Activated CD4-positive, alpha-beta memory T cell treated with anti-CD3 and anti-CD28 coated beads for 36 hours (primary cell): ENCODE measurements at regions not wholly inside any gene's neighbourhood (a gene's known extent, or its start where the extent isn't known, plus 50 kb on each side); places are given as distances from the start of the nearest gene placed in this dataset.

ENCODE experiments used
- CTCF ChIA-PET: fragments of 350-600 bp; sonication (Branson Sonifier 250); formaldehyde crosslinking; loops from one replicate; lab custom pipeline; 2021; ENCODE audit warnings: antibody characterized with exemption, inconsistent platforms; lab: Charles Lee
- POLR2A ChIA-PET: fragments of 350-600 bp; sonication (Branson Sonifier 250); formaldehyde crosslinking; loops from one replicate; lab custom pipeline; 2021; ENCODE audit warnings: antibody characterized with exemption; lab: Charles Lee
- DNase-seq: peaks from one replicate; pipeline ENCODE4 v3.0.0-alpha.2; 2020
- H3K27ac Mint-ChIP-seq: one replicate; pipeline ENCODE4 v1.8.0; 2021; ENCODE audit warnings: mixed read lengths
- H3K27me3 Mint-ChIP-seq: one replicate; pipeline ENCODE4 v1.8.0; 2021; ENCODE audit warnings: mixed read lengths
- H3K36me3 Mint-ChIP-seq: one replicate; pipeline ENCODE4 v1.8.0; 2021; ENCODE audit warnings: mixed read lengths
- H3K4me1 Mint-ChIP-seq: one replicate; pipeline ENCODE4 v1.8.0; 2021; ENCODE audit warnings: low read depth, mixed read lengths
- H3K4me3 Mint-ChIP-seq: one replicate; pipeline ENCODE4 v1.8.0; 2021; ENCODE audit warnings: mild to moderate bottlenecking, mixed read lengths
- H3K9me3 Mint-ChIP-seq: one replicate; pipeline ENCODE4 v1.8.0; 2021; ENCODE audit warnings: mixed read lengths
- intact Hi-C: fragments of 100-400 bp; cut with micrococcal nuclease; formaldehyde crosslinking; loops from one replicate; pipeline ENCODE4 v1.15.1; 2023

- Mint-ChIP-seq H3K27ac (no peak overlapping the region), H3K4me1 (no peaks in the 10 kb centered on the region), H3K36me3 (no peaks in the 10 kb centered on the region), H3K4me3 (no peak overlapping the region), H3K9me3 (peaks cover 37% of the 10 kb centered on the region), H3K27me3 (no peaks in the 10 kb centered on the region)
- ChIA-PET CTCF (no interaction called here), POLR2A (no interaction called here)
- DNase-seq = no peak
- intact Hi-C loops = no loop called here
Observed at GRCh38 chr10:108716352-108716751, 1207.0 kb downstream of the XPNPEP1 start.

GRCh38 chr10:108709927-108710722 is 1213.2 kb downstream of the XPNPEP1 start:
- Mint-ChIP-seq H3K27ac (no peak overlapping the region), H3K4me1 (no peaks in the 10 kb centered on the region), H3K4me3 (no peak overlapping the region), H3K36me3 (no peaks in the 10 kb centered on the region), H3K9me3 (peaks cover 34% of the 10 kb centered on the region), H3K27me3 (no peaks in the 10 kb centered on the region)
- no peak for DNase-seq
- intact Hi-C loops = no loop called here
- ChIA-PET CTCF (no interaction called here), POLR2A (no interaction called here)

- Mint-ChIP-seq H3K9me3 (peaks cover 26% of the 10 kb centered on the region), H3K36me3 (no peaks in the 10 kb centered on the region), H3K27ac (no peak overlapping the region), H3K27me3 (no peaks in the 10 kb centered on the region), H3K4me1 (no peaks in the 10 kb centered on the region), H3K4me3 (no peak overlapping the region)
- intact Hi-C loops = no loop called here
- no peak for DNase-seq
- POLR2A ChIA-PET = no interaction called here
- CTCF ChIA-PET = no interaction called here
Observed at GRCh38 chr10:108708363-108708762, 1214.9 kb downstream of the XPNPEP1 start.

GRCh38 chr10:108696792-108697477 is 1226.4 kb downstream of the XPNPEP1 start:
- intact Hi-C loops = no loop called here
- Mint-ChIP-seq H3K4me3 (no peak overlapping the region), H3K4me1 (no peaks in the 10 kb centered on the region), H3K36me3 (no peaks in the 10 kb centered on the region), H3K9me3 (peaks cover 3% of the 10 kb centered on the region), H3K27ac (no peak overlapping the region), H3K27me3 (no peaks in the 10 kb centered on the region)
- no peak for DNase-seq
- POLR2A ChIA-PET = no interaction called here
- CTCF ChIA-PET = no interaction called here

GRCh38 chr10:108691126-108691525 is 1232.2 kb downstream of the XPNPEP1 start:
- H3K36me3 Mint-ChIP-seq = no peaks in the 10 kb centered on the region
- H3K27ac Mint-ChIP-seq = no peak overlapping the region
- intact Hi-C loops = no loop called here
- ChIA-PET CTCF (no interaction called here), POLR2A (no interaction called here)
- no peak overlapping the region for H3K4me3 Mint-ChIP-seq
- no peaks in the 10 kb centered on the region for H3K4me1 Mint-ChIP-seq
- no peak for DNase-seq
- peaks cover 9% of the 10 kb centered on the region for H3K9me3 Mint-ChIP-seq
- H3K27me3 Mint-ChIP-seq = no peaks in the 10 kb centered on the region

GRCh38 chr10:108690530-108690929 is 1232.8 kb downstream of the XPNPEP1 start:
- Mint-ChIP-seq H3K4me1 (no peaks in the 10 kb centered on the region), H3K4me3 (no peak overlapping the region), H3K36me3 (no peaks in the 10 kb centered on the region), H3K27me3 (no peaks in the 10 kb centered on the region), H3K27ac (no peak overlapping the region), H3K9me3 (peaks cover 9% of the 10 kb centered on the region)
- ChIA-PET CTCF (no interaction called here), POLR2A (no interaction called here)
- no peak for DNase-seq
- intact Hi-C loops = no loop called here

- Mint-ChIP-seq H3K9me3 (peaks cover 9% of the 10 kb centered on the region), H3K4me3 (no peak overlapping the region), H3K27me3 (no peaks in the 10 kb centered on the region), H3K36me3 (no peaks in the 10 kb centered on the region), H3K4me1 (no peaks in the 10 kb centered on the region), H3K27ac (no peak overlapping the region)
- ChIA-PET CTCF (no interaction called here), POLR2A (no interaction called here)
- DNase-seq = no peak
- intact Hi-C loops = no loop called here
Observed at GRCh38 chr10:108689891-108690290, 1233.4 kb downstream of the XPNPEP1 start.

GRCh38 chr10:108688314-108688713 is 1235.0 kb downstream of the XPNPEP1 start:
- no peak overlapping the region for H3K27ac Mint-ChIP-seq
- no peaks in the 10 kb centered on the region for H3K4me1 Mint-ChIP-seq
- DNase-seq = no peak
- H3K4me3 Mint-ChIP-seq = no peak overlapping the region
- ChIA-PET POLR2A (no interaction called here), CTCF (no interaction called here)
- H3K9me3 Mint-ChIP-seq = peaks cover 9% of the 10 kb centered on the region
- no peaks in the 10 kb centered on the region for H3K36me3 Mint-ChIP-seq
- intact Hi-C loops = no loop called here
- no peaks in the 10 kb centered on the region for H3K27me3 Mint-ChIP-seq

- POLR2A ChIA-PET = no interaction called here
- intact Hi-C loops = no loop called here
- no peak for DNase-seq
- Mint-ChIP-seq H3K36me3 (no peaks in the 10 kb centered on the region), H3K9me3 (peaks cover 9% of the 10 kb centered on the region), H3K27ac (no peak overlapping the region), H3K27me3 (no peaks in the 10 kb centered on the region), H3K4me3 (no peak overlapping the region), H3K4me1 (no peaks in the 10 kb centered on the region)
- CTCF ChIA-PET = no interaction called here
Observed at GRCh38 chr10:108685863-108686531, 1237.3 kb downstream of the XPNPEP1 start.

GRCh38 chr10:108684431-108684830 is 1238.9 kb downstream of the XPNPEP1 start:
- no peak for DNase-seq
- Mint-ChIP-seq H3K27me3 (no peaks in the 10 kb centered on the region), H3K4me3 (no peak overlapping the region), H3K9me3 (peaks cover 6% of the 10 kb centered on the region), H3K36me3 (no peaks in the 10 kb centered on the region), H3K27ac (no peak overlapping the region), H3K4me1 (no peaks in the 10 kb centered on the region)
- intact Hi-C loops = no loop called here
- CTCF ChIA-PET = no interaction called here
- POLR2A ChIA-PET = no interaction called here

- intact Hi-C loops = no loop called here
- Mint-ChIP-seq H3K36me3 (no peaks in the 10 kb centered on the region), H3K27me3 (no peaks in the 10 kb centered on the region), H3K9me3 (peaks cover 6% of the 10 kb centered on the region), H3K4me3 (no peak overlapping the region), H3K27ac (no peak overlapping the region), H3K4me1 (no peaks in the 10 kb centered on the region)
- DNase-seq = no peak
- CTCF ChIA-PET = no interaction called here
- POLR2A ChIA-PET = no interaction called here
Observed at GRCh38 chr10:108673741-108674140, 1249.6 kb downstream of the XPNPEP1 start.

- Mint-ChIP-seq H3K36me3 (no peaks in the 10 kb centered on the region), H3K4me1 (no peaks in the 10 kb centered on the region), H3K27ac (no peak overlapping the region), H3K9me3 (peaks cover 12% of the 10 kb centered on the region), H3K27me3 (no peaks in the 10 kb centered on the region), H3K4me3 (no peak overlapping the region)
- no peak for DNase-seq
- ChIA-PET POLR2A (no interaction called here), CTCF (no interaction called here)
- intact Hi-C loops = no loop called here
Observed at GRCh38 chr10:108663587-108663986, 1259.7 kb downstream of the XPNPEP1 start.
